ENCODE measurements at regions not wholly inside any gene's neighbourhood (a gene's known extent, or its start where the extent isn't known, plus 50 kb on each side); places are given as distances from the start of the nearest gene placed in this dataset.

DNA sequence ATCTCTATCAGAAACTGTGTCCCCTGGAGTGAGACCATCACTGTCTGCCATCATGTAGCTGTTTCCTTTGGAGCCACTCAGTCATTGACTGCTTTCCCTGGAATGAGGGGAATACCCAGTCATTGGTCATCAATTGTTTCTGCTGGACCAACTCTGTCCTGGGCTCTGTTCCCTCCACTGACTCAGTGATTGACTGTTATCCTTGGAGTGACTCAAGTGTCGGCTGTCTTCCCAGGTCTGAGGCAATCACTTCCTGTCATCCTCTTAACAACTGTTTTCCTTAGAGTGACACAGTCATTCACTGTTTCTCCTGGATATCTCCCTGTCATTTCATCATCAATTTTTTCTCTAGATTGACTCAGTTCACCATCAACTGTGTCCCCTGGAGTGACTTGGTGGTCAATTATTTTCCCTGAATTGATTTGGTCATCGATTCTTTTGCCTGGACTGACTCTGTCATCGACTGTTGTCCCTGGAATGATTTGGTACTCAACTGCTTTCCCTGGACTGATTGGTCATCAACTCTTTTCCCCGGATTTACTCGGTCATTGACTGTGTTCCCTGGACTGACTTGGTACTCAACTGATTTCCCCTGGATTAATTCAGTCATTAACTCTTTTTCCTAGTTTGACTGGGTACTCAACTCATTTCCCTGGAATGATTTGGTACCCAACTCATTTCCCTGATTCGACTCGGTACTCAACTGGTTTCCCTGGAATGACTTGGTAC is 327.9 kb upstream of the VCX start:
- TF ChIP-seq, protein P1, sequence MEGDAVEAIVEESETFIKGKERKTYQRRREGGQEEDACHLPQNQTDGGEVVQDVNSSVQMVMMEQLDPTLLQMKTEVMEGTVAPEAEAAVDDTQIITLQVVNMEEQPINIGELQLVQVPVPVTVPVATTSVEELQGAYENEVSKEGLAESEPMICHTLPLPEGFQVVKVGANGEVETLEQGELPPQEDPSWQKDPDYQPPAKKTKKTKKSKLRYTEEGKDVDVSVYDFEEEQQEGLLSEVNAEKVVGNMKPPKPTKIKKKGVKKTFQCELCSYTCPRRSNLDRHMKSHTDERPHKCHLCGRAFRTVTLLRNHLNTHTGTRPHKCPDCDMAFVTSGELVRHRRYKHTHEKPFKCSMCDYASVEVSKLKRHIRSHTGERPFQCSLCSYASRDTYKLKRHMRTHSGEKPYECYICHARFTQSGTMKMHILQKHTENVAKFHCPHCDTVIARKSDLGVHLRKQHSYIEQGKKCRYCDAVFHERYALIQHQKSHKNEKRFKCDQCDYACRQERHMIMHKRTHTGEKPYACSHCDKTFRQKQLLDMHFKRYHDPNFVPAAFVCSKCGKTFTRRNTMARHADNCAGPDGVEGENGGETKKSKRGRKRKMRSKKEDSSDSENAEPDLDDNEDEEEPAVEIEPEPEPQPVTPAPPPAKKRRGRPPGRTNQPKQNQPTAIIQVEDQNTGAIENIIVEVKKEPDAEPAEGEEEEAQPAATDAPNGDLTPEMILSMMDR (IDR thresholded peaks at IDR 0.05), result no peak
- no peak for TF ChIP-seq POLR2A (IDR thresholded peaks at IDR 0.05)
